SK-N-MC (cell line): ENCODE measurements at regions not wholly inside any gene's neighbourhood (a gene's known extent, or its start where the extent isn't known, plus 50 kb on each side); places are given as distances from the start of the nearest gene placed in this dataset.

Experiments
- DNase-seq: peaks from one replicate; pipeline ENCODE4 v3.0.0-alpha.2; 2011; ENCODE audit warnings: low read depth, low spot score
- H3K27ac ChIP-seq: fragments of 200-600 bp; sonication (generic); 2 replicates; pipeline ENCODE4 v1.5.1; 2016; ENCODE audit warnings: mixed run types
- H3K36me3 ChIP-seq: fragments of 200-600 bp; sonication (generic); 2 replicates; pipeline ENCODE4 v1.6.1; 2017; ENCODE audit warnings: antibody characterized with exemption, low read length, mixed read lengths; ENCODE audit not compliant: insufficient read depth
- H3K4me3 ChIP-seq: fragments of 200-600 bp; sonication (generic); 2 replicates; pipeline ENCODE4 v1.5.1; 2016
- H3K9ac ChIP-seq: fragments of 200-600 bp; sonication (generic); 2 replicates; pipeline ENCODE4 v1.8.0; 2017; ENCODE audit warnings: mixed run types, mixed read lengths; ENCODE audit not compliant: insufficient read length
- H3K9me3 ChIP-seq: fragments of 200-600 bp; sonication (generic); 2 replicates; pipeline ENCODE4 v1.6.1; 2017; ENCODE audit warnings: low read depth, mild to moderate bottlenecking, antibody characterized with exemption, low read length, moderate library complexity, mixed read lengths
- EZH2 ChIP-seq: fragments of 200-600 bp; sonication (generic); IDR thresholded peaks from one replicate; pipeline ENCODE4 v1.6.1; 2017; ENCODE audit warnings: antibody characterized with exemption
- FOXP2 ChIP-seq: optimal IDR thresholded peaks from 2 replicates; pipeline ENCODE3; 2011; ENCODE audit warnings: mild to moderate bottlenecking, moderate library complexity; ENCODE audit not compliant: insufficient read depth; ENCODE audit errors: extremely low read length, control extremely low read depth
- POLR2AphosphoS5 ChIP-seq: IDR thresholded peaks from 2 replicates; pipeline ENCODE4 v1.6.1; 2012; ENCODE audit warnings: mild to moderate bottlenecking, low read depth, low read length, borderline replicate concordance

DNA sequence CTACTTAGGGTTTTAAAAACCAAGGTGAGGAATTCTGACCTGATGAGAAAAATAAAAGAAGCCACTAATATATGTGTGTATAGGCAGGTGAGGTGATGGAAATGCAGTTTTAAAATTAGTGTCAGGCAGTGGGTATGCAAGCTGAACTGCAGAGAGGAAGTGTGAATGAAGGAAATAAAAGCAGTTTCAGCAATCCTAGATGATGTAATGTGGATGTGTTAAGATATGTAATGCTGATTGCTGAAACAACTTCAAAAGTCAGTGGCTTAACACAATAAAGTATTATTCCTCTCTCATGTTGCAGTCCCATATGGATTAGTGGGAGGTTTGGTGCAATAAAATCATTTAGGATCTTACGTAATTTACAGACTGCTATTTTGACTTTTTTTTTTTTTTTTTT is 119.9 kb upstream of the ASCC3 start:
- Histone ChIP-seq H3K9me3 (no peaks in the 10 kb centered on the region), H3K36me3 (no peaks in the 10 kb centered on the region), H3K4me3 (no peak overlapping the region), H3K27ac (no peak overlapping the region), H3K9ac (no peak overlapping the region)
- no peak for TF ChIP-seq FOXP2
- no peak for TF ChIP-seq POLR2AphosphoS5
- TF ChIP-seq EZH2 = no peak
- no peak for DNase-seq

- no peak overlapping the region for H3K27ac ChIP-seq
- no peak for TF ChIP-seq POLR2AphosphoS5
- TF ChIP-seq FOXP2 = no peak
- TF ChIP-seq EZH2 = no peak
- H3K36me3 ChIP-seq = no peaks in the 10 kb centered on the region
- no peak for DNase-seq
- H3K9me3 ChIP-seq = no peaks in the 10 kb centered on the region
- no peak overlapping the region for H3K9ac ChIP-seq
- H3K4me3 ChIP-seq = no peak overlapping the region
Measured at GRCh38 chr6:101001607-101002006, 120.5 kb upstream of the ASCC3 start.

DNA sequence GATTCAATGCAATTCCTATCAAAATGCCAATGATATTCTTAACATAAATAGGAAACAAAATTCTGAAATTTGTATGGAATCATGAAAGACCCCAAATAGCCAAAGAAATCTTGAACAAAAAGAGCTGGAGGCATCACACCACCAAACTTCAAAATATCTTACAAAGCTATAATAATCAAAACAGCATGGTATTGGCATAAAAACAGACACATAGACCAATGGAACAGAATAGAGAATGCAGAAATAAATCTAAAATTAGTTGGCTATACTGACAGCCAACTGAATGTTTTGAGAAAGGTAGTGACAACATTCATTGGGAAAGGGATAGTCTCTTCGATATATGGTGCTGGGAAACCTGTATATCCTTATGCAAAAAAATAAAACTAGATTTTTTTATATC is 121.9 kb upstream of the ASCC3 start:
- no peaks in the 10 kb centered on the region for H3K9me3 ChIP-seq
- H3K4me3 ChIP-seq = no peak overlapping the region
- TF ChIP-seq EZH2 (no peak), FOXP2 (no peak), POLR2AphosphoS5 (no peak)
- H3K27ac ChIP-seq = no peak overlapping the region
- DNase-seq = no peak
- no peak overlapping the region for H3K9ac ChIP-seq
- H3K36me3 ChIP-seq = no peaks in the 10 kb centered on the region

GRCh38 chr6:101011186-101011585 is 130.1 kb upstream of the ASCC3 start:
- Histone ChIP-seq H3K27ac (no peak overlapping the region), H3K36me3 (no peaks in the 10 kb centered on the region), H3K4me3 (no peak overlapping the region), H3K9ac (no peak overlapping the region), H3K9me3 (no peaks in the 10 kb centered on the region)
- no peak for DNase-seq
- no peak for TF ChIP-seq FOXP2
- TF ChIP-seq EZH2 = no peak
- TF ChIP-seq POLR2AphosphoS5 = no peak

DNA sequence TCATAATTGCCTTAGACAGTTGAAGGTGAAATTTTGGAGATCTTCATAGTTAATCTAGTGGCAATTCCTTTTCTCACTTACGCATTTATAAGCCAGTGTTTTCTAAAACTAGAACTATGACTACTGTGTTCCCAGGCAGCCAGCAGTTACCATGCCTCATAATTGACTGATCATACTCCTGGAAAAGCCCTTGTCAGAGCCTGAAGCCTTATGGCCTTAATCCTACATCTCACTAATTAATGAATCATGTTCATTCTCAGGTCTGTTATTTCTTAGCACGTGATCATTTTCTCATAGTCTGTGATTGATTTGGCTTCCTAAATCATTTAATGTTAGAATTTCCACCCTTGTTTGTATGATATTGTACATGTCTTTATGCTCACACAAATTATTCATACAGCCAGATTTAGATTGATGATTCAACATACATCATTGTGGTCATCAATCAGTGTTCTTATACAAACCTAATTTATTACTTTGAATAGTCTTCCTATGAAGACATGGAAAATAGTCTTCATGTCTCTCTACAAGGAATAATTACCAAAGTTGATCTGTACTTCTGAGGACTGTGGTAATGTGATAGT is 132.6 kb upstream of the ASCC3 start:
- TF ChIP-seq EZH2 (no peak), POLR2AphosphoS5 (no peak), FOXP2 (no peak)
- Histone ChIP-seq H3K4me3 (no peak overlapping the region), H3K36me3 (no peaks in the 10 kb centered on the region), H3K9me3 (no peaks in the 10 kb centered on the region), H3K9ac (no peak overlapping the region), H3K27ac (no peak overlapping the region)
- no peak for DNase-seq

DNA sequence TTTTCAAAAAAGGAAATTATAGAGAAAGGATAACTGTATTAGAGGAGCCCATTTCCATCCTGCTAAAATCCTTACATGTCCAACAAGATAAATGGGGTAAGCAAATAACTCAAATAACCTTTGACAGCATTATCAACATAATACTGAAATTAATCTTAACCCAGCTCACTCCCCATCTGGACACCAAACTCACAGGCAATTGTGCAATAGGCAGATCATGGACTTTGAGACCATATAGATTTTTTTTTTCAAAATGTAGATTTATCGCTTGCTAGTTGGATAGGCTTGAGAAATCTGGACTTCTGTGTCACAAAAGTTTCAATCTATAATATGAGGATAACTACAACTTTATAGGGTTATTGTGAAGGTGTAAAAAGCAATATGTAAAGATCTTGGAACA is 134.4 kb upstream of the ASCC3 start:
- H3K4me3 ChIP-seq = no peak overlapping the region
- no peak overlapping the region for H3K27ac ChIP-seq
- no peaks in the 10 kb centered on the region for H3K9me3 ChIP-seq
- H3K36me3 ChIP-seq = no peaks in the 10 kb centered on the region
- no peak overlapping the region for H3K9ac ChIP-seq
- no peak for DNase-seq
- no peak for TF ChIP-seq EZH2
- no peak for TF ChIP-seq FOXP2
- TF ChIP-seq POLR2AphosphoS5 = no peak

GRCh38 chr6:101016163-101016562 is 135.0 kb upstream of the ASCC3 start:
- no peaks in the 10 kb centered on the region for H3K36me3 ChIP-seq
- H3K4me3 ChIP-seq = no peak overlapping the region
- H3K27ac ChIP-seq = no peak overlapping the region
- DNase-seq = no peak
- TF ChIP-seq POLR2AphosphoS5 = no peak
- no peak for TF ChIP-seq FOXP2
- no peak for TF ChIP-seq EZH2
- H3K9ac ChIP-seq = no peak overlapping the region
- H3K9me3 ChIP-seq = no peaks in the 10 kb centered on the region

DNA sequence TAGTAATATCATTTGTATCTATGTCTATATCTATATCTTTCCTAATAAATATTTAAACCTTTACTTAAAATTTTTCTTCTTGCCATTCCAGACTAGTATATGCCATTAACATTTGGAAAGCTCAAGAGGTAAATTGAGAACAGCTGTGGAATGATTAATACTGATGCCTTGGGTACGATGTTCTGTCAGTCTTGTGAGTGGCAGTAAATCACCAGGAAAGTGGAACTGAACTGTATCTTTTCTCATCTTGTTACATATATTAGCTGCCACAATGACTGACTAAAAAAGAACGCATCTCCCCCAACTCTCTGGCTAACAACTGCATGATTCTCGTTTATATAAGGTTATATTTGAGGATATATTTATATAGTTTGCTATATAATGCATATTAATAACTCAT is 137.0 kb upstream of the ASCC3 start:
- H3K36me3 ChIP-seq = no peaks in the 10 kb centered on the region
- TF ChIP-seq EZH2 (no peak), POLR2AphosphoS5 (no peak), FOXP2 (no peak)
- no peak overlapping the region for H3K9ac ChIP-seq
- no peak overlapping the region for H3K27ac ChIP-seq
- no peak overlapping the region; the same call in 1 of the 2 replicates for H3K4me3 ChIP-seq
- DNase-seq = no peak
- no peaks in the 10 kb centered on the region for H3K9me3 ChIP-seq

DNA sequence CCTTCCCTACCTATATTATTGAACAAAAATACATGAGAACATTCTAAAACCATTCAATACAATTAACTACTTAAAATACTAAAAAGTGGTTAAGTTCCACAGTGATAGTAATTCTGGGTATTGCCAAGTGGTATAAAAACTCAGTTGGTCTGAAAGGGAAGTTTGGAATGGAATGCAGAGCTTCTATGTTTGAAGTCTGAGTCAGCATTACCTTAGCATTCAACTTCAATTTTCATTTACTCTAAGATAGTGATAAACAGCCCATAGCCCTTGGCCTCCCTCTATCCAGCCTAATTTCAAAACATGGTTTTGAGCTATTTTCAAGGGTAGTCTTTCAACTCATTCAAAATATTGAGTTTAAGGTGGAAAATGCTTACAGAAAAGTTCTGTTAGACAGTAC is 140.4 kb upstream of the ASCC3 start:
- H3K4me3 ChIP-seq = no peak overlapping the region
- H3K9me3 ChIP-seq = peaks cover 3% of the 10 kb centered on the region; the same call in 1 of the 2 replicates
- TF ChIP-seq EZH2 (no peak), POLR2AphosphoS5 (no peak), FOXP2 (no peak)
- no peaks in the 10 kb centered on the region for H3K36me3 ChIP-seq
- no peak for DNase-seq
- no peak overlapping the region for H3K9ac ChIP-seq
- H3K27ac ChIP-seq = no peak overlapping the region
